Fibroblast of upper back skin (primary cell): ENCODE measurements at regions not wholly inside any gene's neighbourhood (a gene's known extent, or its start where the extent isn't known, plus 50 kb on each side); places are given as distances from the start of the nearest gene placed in this dataset.

Experiments
- DNase-seq: peaks from one replicate; pipeline ENCODE4 v3.0.0-alpha.2; 2013

DNA sequence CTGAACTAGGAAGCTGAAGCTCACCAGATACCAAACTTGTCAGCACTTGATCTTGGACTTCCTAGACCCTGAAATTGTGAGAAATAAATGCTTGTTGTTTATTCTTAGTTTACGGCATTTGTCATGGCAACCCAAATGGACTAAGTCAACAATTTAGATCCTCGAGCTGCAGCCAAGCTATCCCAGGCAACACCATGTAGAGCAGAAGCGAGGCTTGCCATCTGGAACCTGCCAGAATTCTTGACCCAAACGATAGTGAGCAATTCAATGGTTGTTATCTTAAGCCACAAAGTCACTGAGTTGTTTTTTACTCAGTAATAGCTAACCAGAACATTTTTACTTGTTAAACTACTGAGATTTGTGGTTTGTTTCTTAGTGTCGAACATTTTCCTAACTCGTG lies 458.5 kb upstream of the FLRT2 start:
- DNase-seq, result no peak

DNA sequence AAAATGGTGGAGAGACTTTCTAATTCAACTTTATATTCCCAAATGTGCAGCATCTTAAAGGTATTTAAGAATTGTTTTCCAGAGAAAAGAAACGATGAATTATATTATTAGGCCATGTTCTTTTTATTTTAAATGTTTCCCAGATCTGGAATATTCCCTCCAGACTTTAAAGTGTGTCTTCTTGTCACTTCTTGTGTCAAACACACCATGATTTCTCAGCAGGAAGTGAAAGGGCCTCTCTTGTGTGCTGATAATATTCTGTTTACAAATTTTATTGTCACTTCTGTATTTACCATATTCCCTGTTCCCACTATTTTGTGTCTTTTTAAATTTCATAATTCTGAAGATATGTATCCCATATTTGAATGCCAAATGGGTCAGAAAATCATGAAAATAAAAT lies 455.0 kb upstream of the FLRT2 start:
- DNase-seq, result no peak

DNA sequence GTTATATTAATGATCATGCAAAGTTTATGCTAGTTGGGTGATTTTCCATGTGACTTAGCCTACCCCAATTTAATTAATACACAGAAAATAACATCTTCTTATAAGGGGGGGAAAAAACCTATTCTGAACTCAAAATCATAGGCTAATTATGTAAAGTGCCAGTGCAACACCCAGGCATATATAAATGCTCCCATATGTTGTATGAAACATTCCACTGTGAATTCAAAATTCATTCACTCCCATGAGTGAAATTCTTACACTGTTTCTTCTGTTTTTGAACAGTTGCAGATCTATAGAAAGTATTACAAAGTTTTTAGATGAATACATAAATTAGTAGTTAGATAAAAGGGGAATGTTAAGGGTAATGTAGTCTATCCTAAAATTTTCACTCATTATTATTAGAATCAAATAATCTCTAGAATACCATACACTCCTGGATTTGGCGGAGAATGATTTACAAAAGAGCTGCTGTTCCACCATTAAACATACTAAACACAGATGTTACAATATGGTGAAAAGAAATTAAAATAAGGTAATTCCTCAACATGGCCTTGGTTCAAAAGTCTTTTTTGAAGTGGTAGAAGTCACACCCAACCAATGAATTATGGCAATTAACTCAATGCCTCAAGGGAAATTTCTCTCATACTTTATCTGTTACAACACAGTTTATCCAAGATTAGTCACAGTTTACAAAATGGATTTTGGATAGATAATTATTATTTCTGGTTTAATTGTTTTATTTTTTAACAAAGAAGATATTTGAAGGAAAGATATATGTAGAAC lies 454.1 kb upstream of the FLRT2 start:
- peak; percentile 8 for DNase-seq

DNA sequence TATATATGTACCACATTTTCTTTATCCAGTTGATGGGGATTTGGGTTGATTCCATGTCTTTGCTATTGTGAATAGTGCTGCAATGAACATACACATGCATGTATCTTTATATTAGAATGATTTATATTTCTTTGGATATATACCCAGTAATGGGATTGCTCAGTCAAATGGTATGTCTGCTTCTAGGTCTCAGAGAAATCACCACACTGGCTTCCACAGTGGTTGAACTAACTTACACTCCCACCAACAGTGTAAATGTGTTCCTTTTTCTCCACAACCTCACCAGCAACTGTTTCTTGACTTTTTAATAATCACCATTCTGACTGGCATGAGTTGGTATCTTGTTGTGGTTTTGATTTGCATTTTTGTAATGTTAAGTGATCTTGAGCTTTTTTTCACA lies 452.2 kb upstream of the FLRT2 start:
- DNase-seq, result peak; percentile 75

DNA sequence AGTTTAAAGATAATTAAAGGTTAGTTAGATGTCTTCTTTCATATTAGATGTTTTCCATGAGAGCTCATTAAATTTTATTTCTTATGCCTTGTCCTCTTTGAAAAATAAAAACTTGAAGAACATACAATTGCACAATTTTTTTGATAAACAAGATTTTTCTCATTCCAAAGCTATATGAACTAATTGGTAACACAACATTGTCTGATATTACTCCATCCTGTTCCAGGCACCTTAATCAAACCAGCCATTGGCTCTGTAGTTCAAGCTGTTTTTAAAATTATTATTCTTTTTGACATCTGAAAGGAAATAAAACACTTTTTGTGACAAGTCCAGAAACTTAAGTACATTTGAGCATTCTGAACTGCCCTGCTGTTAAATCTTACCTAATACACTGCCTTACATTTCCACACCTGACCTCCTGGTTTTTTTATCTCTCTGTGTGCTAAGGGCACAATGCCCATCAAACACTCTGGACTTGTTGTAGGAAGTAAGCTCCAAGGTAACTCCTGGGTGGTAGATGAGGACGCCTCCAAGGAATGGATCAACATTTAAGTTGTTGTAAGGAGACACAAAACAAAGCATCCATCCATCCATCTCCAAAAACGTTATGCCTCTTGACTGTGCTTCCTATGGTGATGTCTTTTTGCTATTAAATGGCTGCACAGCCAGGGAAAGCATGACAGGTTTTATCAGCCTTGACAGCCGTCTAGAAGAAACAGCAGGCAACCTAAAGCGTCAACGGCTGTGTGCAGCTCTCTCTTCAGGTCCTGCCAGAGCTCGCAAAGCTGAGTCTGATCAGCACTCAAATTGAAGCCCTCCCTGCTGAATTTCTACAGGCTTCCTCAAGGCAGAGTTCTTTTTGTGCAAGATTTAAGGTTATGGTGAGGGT lies 449.9 kb upstream of the FLRT2 start:
- DNase-seq, result no peak

DNA sequence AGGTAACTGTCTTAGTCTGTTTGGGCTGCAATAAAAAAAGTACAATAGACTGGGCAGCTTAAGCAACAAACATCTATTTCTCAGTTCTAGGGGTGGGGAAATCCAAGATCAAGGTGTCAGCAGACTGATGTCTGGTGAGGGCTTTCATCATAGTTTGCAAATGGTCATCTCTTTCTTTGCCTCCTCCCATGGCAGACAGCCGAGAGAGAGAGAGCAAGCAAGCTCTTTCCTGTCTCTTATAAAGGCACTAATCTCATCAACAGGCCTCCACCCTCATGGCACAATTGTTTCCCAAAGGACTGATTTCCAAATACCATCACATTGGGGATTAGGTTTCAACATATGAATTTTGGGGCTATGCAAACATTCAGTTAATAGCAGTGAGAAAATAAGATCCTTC lies 445.6 kb upstream of the FLRT2 start:
- DNase-seq, result no peak

DNA sequence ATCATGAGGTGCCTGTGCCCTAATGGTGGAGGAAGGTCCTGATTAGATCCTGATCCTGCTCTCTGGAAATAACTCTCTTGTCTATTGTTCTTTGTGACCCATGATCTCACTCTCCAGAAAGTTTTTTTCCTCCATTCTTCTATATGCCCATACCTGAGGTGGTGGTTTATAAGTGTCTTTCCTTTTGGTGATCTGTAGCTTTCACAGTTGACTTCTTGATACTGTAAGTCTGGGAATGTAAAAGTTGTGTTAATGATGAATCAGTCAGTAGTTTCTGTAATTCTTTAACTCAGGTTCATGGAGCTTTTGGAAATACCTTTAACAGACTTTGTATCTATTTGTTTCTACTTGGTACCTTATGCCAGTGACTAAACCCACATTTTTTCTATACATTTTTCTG lies 444.0 kb upstream of the FLRT2 start:
- DNase-seq, result no peak

DNA sequence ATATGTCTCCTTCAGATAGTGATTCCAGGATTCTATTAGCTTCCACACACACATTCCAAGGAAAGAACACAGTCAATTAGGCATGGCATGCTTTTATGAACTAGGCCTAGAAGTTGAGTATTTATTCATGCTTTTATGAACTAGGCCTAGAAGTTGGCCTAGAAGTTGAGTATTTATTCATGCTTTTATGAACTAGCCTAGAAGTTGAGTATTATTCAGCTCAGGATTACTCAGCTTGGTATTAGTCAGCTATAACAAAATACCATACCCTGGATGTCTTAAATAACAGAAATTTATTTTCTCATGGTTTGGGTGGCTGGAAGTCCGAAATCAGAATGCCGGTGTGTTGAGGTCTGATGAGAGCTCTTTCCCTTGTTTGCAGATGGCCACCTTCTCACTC lies 442.7 kb upstream of the FLRT2 start:
- DNase-seq, result peak; percentile 46

DNA sequence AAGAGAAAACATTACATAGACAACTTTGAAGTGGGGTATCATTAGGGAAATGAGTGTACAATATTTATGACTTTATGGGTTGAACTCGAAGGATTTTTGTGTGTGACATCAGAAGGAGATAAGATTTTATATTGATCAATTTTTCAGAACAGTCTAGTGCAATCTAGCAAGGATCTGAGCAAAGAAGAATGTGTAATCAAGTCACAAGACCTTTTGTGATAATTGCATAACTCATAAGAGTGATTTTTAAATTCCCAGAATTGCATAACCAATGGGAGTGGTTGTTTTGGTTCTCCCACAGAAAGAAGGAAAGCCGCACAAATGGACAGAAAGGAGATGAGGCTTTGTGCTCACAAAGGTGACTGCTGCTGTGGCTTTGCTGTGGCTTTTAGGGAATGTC lies 441.8 kb upstream of the FLRT2 start:
- DNase-seq, result no peak

DNA sequence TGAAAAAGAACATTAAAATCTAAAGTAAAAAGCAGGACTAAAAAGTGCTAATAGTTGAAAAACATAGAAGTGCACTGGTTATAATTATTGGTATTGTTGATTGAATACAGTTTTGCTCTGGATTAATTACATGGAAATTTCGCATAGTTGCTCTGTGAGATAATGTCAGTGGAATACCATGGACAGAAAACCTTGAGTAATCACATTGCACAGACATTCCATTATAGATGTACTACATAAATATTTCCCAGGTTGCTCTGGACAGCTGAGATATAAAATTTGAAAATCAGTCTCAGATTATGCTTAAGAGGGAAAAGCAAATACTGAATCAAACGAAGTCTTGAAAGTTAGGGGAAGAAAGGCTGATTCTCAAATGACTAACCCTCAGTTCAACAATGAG lies 439.3 kb upstream of the FLRT2 start:
- peak; percentile 54 for DNase-seq

DNA sequence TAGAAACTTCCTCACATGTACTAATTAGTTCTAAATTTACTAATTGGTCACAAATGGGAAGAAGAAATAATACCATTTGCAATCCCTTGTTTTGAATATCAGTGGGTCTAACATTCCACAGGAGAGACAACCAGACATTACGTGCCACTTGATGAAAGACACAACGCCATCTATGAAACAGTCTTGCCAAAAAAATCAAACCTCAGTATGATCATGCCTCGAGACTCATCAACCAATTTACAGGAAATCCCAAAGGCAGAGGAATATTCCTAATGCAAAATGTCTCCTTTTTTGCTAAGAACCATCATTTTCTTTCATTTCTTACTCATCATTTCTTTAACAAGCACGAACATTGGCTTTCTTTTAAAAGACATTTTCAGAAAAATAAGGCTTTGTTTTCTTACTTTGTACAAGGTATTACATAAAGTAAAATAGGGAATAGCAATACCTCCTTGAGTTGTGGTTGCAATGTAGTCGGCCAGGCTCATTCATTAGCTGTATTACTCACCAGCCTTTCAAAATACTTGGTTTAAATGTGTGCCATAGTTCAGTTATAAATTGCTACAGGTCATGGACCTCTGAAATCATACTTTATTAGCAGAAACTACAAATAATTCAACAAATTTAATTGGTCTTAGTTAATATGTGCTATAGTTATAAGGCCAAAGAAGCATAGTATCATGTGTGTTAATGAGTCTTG lies 436.2 kb upstream of the FLRT2 start:
- DNase-seq, result peak; percentile 57

DNA sequence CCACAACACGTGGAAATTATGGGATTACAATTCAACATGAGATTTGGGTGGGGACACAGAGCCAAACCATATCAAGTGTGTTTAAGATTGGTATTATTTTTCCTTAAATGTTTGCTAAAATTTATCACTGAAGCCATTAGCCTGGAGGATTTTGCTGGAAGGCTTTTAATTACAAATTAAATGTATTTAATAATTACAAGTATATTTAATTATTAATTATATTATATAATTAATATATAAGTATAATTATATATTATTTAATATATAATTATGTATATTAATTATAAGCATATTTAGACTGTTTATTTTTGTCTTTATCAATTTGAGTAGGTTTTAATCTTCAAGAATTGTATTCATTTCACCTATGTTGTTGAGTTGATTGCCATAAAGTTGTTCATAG lies 427.4 kb upstream of the FLRT2 start:
- no peak for DNase-seq

DNA sequence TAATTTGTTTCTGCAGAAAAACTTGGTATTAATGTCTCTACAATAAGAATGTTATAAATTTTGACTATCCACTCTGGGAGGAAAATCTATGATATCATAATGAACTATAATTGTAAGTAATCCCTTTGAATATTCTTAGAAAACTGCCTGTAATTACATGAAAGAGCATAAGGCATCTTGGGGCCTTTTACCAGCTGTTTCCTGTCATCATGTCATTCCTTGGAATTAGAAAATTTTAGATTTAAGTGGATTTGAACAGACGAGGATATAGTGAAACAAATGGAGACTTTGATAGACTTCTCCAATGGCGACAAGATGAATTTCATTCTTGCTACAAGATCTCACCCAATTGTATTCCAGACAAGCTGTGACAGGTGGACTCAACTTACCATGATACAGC lies 423.4 kb upstream of the FLRT2 start:
- DNase-seq, result no peak

DNA sequence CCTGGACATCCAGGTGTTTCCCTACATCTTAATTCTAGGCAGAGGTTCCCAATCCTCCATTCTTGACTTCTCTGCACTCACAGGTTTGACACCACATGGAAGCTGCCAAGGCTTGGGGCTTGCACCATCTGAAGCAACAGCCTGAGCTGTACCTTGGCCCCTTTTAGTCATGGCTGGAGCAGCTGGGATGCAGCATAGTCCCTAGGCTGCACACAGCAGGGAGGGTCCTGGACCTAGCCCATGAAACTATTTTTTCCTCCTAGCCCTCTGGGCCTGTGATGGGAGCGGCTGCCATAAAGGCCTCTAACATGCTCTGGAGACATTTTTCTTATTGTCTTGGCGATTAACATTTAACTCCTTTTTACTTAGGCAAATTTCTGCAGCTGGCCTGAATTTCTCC lies 417.2 kb upstream of the FLRT2 start:
- no peak for DNase-seq

DNA sequence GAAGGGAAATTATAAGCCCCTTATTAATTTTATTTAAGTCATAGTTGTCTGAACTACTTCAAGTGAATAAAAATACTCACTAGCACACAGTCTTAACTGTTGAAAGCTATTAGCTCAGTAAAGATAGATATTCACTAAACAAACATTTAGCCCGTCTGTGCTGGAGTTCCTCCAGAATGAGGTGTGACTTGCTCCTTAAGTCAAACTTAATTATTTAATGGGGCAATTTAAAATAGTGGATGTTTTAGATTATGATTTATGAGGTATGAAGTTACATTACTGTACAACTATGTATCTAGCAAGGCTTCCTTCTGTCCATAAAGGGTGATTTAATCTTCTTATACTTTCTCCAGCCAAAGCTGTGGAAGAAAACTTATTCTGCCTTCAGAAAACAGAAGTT lies 414.0 kb upstream of the FLRT2 start:
- DNase-seq, result peak; percentile 21

DNA sequence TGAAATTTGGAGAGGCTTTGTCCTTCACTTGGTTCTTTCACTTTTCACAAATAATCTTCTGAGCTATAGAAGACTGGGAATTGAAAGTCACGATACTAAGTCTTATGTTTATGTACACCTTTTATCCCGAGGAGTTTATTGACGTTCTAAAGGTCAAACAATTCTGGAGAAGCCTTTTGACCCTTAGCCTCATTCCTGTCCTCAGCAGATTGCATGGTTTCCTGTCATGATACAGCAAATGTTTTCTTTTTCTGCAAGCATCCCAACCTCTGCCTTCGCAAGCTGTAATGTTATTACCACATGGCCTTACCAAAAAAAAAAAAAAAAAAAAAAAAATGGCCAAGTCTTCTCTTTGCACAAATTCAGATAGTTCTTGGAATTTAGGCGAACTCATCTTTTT lies 411.7 kb upstream of the FLRT2 start:
- DNase-seq, result no peak

DNA sequence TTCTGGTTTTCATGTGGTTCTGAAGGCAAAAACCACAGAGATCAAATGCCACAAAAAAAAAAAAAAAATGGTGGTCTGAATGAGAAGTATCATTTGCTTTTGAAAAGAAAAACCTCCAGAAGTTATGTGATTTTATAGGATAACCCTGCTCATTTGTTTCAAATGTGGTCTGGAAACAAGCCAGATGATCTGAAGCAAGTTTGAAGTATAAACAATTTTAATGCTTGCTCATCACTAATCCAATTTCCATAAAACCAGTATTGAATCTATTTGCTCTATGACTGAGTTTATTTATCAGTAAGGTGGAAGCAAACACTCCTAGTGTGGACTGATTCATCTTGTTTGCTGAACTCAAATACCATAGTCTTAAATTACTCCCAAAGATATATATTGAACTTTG lies 407.3 kb upstream of the FLRT2 start:
- DNase-seq, result peak; percentile 89

DNA sequence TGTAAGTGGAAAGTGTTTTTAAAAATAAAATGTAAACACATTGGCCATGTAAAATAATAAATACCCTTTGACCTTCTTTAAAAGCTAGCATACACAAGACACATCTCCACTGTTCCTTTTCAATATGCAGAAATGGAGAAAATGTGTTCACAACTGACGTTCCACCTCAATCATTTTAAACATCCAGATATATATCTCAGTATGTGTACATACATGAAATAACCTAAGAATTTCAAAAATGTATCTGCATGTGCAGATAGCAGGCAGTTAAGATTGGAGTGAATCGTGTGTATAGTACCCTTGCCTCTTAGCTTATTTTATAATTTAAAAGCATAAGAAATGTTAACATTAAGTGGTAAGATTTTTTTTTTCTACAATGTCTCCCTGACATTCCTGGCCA lies 406.2 kb upstream of the FLRT2 start:
- DNase-seq, result peak; percentile 7

DNA sequence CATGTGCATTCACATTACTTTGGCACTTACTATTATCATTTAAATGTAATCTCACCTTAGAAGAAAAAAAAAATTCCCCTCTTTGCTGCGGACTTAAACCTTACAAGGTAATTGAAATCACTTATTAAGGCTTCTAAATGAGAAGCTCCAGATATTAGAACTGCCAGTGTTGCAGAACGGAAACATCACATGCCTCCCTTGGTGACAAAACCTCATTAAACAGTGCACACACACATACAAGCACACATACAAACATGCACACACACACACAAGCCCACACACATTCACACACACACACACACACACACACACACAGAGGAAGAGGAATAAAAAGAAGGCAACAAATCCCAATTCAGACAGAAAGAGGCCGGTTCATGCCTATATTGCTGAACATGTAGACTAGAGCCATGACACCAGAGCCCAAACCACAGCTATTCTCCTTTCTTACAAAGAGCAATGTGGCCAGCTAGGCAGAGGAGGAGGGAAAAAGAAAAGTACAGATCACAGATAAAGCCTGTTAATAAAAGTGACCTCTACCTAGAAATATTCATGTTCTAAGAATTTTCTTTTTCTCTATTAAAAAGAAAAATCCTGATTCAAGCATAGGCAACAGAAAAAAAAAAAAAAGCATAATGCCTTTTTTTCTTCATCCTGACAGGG lies 405.2 kb upstream of the FLRT2 start:
- peak; percentile 55 for DNase-seq

DNA sequence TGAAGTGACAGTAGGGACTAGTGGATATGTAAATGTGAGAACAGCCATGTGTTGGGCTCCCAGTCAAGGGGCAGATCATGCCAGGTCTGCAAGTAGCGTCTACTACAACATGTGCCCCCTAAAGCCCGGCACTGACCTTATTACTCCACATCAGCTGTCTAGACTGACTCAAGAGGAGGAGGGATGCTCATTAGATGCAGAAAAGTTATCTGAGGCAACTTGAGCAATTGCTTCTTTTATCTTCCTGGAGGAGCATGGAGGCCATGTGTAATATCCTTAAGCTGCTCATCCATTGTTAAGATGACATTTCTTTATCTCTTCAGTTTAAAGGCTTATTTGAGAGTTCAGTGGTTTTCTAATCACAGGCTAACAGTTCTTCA lies 404.7 kb upstream of the FLRT2 start:
- peak; percentile 2 for DNase-seq

DNA sequence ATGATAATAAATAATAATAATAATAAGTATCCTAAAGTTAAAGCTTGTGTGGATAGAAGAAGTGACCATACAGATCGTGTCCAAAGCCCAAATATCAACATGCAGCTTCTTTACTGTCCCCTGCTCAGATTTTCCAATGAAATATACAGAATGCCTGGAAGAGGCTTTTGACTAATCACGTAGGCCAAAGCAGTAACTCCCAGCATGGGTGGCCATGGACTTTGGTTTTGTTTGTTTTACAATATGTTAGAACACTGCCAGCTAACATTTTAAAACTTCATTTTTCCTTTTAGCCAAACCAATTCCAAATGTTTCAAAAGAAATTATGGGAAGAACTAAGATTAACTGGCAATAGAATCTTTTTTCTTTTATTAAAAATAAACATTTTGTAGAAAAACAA lies 400.0 kb upstream of the FLRT2 start:
- no peak for DNase-seq

DNA sequence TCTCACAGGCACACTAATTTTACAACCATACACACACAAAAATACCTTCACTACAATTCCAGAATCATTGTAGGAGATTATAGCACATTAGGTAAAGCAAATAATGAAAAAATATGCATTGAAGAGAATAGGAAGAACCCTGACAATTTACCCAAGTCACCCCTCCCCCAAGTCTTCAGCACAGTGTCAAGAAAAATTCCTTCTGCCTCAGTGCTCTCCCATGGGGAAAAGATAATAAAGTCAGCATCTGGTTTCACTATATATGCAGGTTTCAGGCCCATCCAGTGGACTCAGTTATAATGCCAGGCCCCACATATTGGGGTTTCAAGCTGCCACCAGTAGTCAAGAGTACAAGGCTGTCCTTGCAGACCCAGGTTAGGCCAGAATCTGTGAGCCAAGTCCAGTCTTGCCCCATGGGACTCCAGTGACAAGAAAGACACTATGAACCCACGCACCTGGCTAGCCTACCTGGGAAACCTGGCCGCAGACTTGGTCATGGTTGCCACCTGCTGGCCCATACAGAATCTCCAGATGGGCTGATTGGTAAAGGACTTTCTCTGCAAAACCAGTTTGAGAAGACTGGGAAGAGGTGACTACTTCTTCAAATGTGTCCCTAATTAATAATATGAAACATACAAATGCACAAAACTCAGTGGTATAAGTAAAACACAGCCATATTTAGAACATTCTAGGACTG lies 398.6 kb upstream of the FLRT2 start:
- peak; percentile 9 for DNase-seq

DNA sequence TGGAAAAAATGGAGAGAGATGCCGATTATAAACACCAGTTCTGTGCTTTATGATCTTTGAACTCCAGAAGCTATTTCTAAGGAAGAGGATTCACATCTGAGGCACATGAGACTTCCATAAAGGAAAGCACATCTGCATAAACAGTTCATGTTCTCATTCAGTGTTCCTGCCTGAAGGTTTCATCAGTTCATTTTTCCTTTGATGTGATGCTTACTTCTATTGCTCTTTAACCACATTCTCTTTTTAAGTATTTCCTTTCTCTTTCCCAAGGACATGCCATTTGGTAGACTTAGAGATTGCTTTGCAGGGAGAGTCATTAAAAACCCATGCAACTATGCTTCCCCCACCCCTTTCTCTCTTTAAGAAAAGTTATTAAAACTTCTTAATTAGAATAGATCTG lies 387.0 kb upstream of the FLRT2 start:
- DNase-seq, result peak; percentile 31
